ENCODE measurements at regions not wholly inside any gene's neighbourhood (a gene's known extent, or its start where the extent isn't known, plus 50 kb on each side); places are given as distances from the start of the nearest gene placed in this dataset.

GRCh38 chr5:146967646-146968045 lies 89.1 kb upstream of the PPP2R2B start:
- no peak overlapping the region for H3K4me3 ChIP-seq (ENCODE audit: low read depth in 1 of 3, low read length in 3 of 3)
- no peaks in the 10 kb centered on the region for H3K9me3 ChIP-seq (ENCODE audit: control insufficient read depth in 4 of 4, low read length in 3 of 4)
- no peaks in the 10 kb centered on the region for H3K27me3 ChIP-seq (ENCODE audit: control insufficient read depth in 4 of 4, insufficient read depth in 4 of 4, low read length in 3 of 4)
- DNase-seq (ENCODE audit: low spot score) = no peak
- H3K36me3 ChIP-seq (ENCODE audit: control insufficient read depth in 4 of 4, insufficient read depth in 3 of 4, low read depth in 1 of 4, low read length in 3 of 4) = no peaks in the 10 kb centered on the region
- 83% methylated on average over 5 of the region's 5 CpGs for WGBS
- no peak overlapping the region for H3K27ac ChIP-seq (ENCODE audit: low read depth in 1 of 2, low read length in 2 of 2)
- TF ChIP-seq TAF1 (conservative IDR thresholded peaks at IDR 0.05) (no peak), RAD21 (IDR thresholded peaks at IDR 0.05) (no peak), GABPA (IDR thresholded peaks at IDR 0.05 in 1 of 2, conservative IDR thresholded peaks at IDR 0.05 in 1 of 2) (no peak), MAX (IDR thresholded peaks at IDR 0.05) (no peak), HNF4G (IDR thresholded peaks at IDR 0.05) (no peak), YY1 (IDR thresholded peaks at IDR 0.05) (no peak)
- H3K4me1 ChIP-seq (ENCODE audit: control insufficient read depth in 4 of 4, insufficient read depth in 4 of 4, low read length in 3 of 4) = peaks cover 0 to 5% (median 0%) of the 10 kb centered on the region in 4 donors
- H3K9ac ChIP-seq (ENCODE audit: low read depth in 1 of 2, low read length in 2 of 2) = no peak overlapping the region

DNA sequence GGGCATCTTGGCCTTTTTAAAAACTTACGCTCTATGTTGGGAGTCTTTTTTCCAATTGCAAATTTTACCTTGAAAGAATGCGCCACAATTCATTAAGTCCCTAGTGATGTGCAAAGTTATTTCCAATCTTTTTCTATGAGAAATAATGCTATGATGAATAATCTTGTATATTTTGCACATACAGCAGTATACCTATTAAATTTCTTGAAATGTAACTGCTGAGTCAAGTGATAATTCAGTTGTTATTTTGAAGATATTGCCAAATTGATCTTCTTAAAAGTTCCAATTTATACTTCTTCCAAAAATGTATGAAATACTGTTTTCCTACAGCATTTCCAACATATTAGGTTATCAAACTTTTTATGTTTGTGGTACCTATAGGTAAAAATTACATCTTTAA lies 92.8 kb upstream of the PPP2R2B start:
- Histone ChIP-seq H3K9ac (ENCODE audit: low read depth in 1 of 2, low read length in 2 of 2) (no peak overlapping the region), H3K27ac (ENCODE audit: low read depth in 1 of 2, low read length in 2 of 2) (no peak overlapping the region), H3K4me3 (ENCODE audit: low read depth in 1 of 3, low read length in 3 of 3) (no peak overlapping the region), H3K36me3 (ENCODE audit: control insufficient read depth in 4 of 4, insufficient read depth in 3 of 4, low read depth in 1 of 4, low read length in 3 of 4) (no peaks in the 10 kb centered on the region), H3K4me1 (ENCODE audit: control insufficient read depth in 4 of 4, insufficient read depth in 4 of 4, low read length in 3 of 4) (no peaks in the 10 kb centered on the region), H3K9me3 (ENCODE audit: control insufficient read depth in 4 of 4, low read length in 3 of 4) (no peaks in the 10 kb centered on the region), H3K27me3 (ENCODE audit: control insufficient read depth in 4 of 4, insufficient read depth in 4 of 4, low read length in 3 of 4) (no peaks in the 10 kb centered on the region)
- TF ChIP-seq JUND (IDR thresholded peaks at IDR 0.05) (no peak), GABPA (IDR thresholded peaks at IDR 0.05 in 1 of 2, conservative IDR thresholded peaks at IDR 0.05 in 1 of 2) (no peak), FOXA1 (IDR thresholded peaks at IDR 0.05) (no peak), CTCF (IDR thresholded peaks at IDR 0.05; ENCODE audit: low read depth, low read length, missing input control) (no peak), YY1 (IDR thresholded peaks at IDR 0.05) (no peak), FOXA2 (IDR thresholded peaks at IDR 0.05) (no peak), HNF4A (conservative IDR thresholded peaks at IDR 0.05) (no peak), TAF1 (conservative IDR thresholded peaks at IDR 0.05) (no peak), REST (IDR thresholded peaks at IDR 0.05) (no peak), RXRA (IDR thresholded peaks at IDR 0.05) (no peak), HNF4G (IDR thresholded peaks at IDR 0.05) (no peak), NR2F2 (IDR thresholded peaks at IDR 0.05) (no peak), RAD21 (IDR thresholded peaks at IDR 0.05) (no peak), EGR1 (IDR thresholded peaks at IDR 0.05; ENCODE audit: low read depth in 2 of 2) (no peak), MAX (IDR thresholded peaks at IDR 0.05) (no peak), SP1 (IDR thresholded peaks at IDR 0.05) (no peak), ATF3 (IDR thresholded peaks at IDR 0.05) (no peak)
- TF ChIP-seq, protein P1, sequence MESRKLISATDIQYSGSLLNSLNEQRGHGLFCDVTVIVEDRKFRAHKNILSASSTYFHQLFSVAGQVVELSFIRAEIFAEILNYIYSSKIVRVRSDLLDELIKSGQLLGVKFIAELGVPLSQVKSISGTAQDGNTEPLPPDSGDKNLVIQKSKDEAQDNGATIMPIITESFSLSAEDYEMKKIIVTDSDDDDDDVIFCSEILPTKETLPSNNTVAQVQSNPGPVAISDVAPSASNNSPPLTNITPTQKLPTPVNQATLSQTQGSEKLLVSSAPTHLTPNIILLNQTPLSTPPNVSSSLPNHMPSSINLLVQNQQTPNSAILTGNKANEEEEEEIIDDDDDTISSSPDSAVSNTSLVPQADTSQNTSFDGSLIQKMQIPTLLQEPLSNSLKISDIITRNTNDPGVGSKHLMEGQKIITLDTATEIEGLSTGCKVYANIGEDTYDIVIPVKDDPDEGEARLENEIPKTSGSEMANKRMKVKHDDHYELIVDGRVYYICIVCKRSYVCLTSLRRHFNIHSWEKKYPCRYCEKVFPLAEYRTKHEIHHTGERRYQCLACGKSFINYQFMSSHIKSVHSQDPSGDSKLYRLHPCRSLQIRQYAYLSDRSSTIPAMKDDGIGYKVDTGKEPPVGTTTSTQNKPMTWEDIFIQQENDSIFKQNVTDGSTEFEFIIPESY (IDR thresholded peaks at IDR 0.05) = no peak
- 95% methylated on average over 2 of the region's 2 CpGs for WGBS
- DNase-seq (ENCODE audit: low spot score) = no peak
